MM.1S (cell line): ENCODE measurements at regions not wholly inside any gene's neighbourhood (a gene's known extent, or its start where the extent isn't known, plus 50 kb on each side); places are given as distances from the start of the nearest gene placed in this dataset.
"Not testable (repeated sequence)": the region's sequence is repeated elsewhere in the genome, so short reads cannot be mapped to it uniquely, and the experiment has no call there.

Experiments used
- CTCF ChIP-seq: fragments of 300-600 bp; sonication (generic); IDR thresholded peaks from 2 replicates; pipeline ENCODE4 v1.5.1; 2016; ENCODE audit warnings: antibody characterized with exemption, low read length, mixed read lengths
- EZH2 ChIP-seq: fragments of 300-600 bp; sonication (generic); optimal IDR thresholded peaks from 2 replicates; pipeline ENCODE3; 2017; ENCODE audit warnings: low read depth, mild to moderate bottlenecking, antibody characterized with exemption, low read length, mixed read lengths
- EZH2phosphoT487 ChIP-seq: fragments of 300-600 bp; sonication (generic); IDR thresholded peaks from 2 replicates; pipeline ENCODE4 v1.6.1; 2018; ENCODE audit warnings: antibody characterized with exemption, low read length

GRCh38 chr10:53439075-53439474 lies 666.5 kb upstream of the MBL2 start:
- TF ChIP-seq CTCF, EZH2, EZH2phosphoT487: not testable (repeated sequence)
